ENCODE measurements at regions not wholly inside any gene's neighbourhood (a gene's known extent, or its start where the extent isn't known, plus 50 kb on each side); places are given as distances from the start of the nearest gene placed in this dataset.
"Not testable (repeated sequence)": the region's sequence is repeated elsewhere in the genome, so short reads cannot be mapped to it uniquely, and the experiment has no call there.

DNA sequence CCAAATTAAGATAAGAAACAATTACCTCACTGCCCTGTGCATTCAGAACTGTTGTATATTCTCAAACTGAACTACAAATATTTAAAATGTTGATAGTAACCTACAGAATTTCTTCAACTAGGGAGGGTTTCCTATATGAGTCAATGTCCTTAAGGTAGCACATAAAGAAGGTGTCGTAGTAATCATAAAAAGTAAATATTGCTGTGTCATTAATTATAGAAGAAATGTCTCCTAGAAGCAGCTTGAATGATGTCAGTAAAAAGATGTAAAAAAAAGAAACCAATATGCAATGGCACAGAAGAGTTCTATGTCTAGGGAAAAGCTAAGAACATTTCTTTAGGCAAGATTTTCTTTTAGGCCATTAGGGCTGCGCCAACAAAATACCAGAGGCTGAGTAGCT, 559.6 kb upstream of the EPHA5 start:
- DNase-seq: no peak

DNA sequence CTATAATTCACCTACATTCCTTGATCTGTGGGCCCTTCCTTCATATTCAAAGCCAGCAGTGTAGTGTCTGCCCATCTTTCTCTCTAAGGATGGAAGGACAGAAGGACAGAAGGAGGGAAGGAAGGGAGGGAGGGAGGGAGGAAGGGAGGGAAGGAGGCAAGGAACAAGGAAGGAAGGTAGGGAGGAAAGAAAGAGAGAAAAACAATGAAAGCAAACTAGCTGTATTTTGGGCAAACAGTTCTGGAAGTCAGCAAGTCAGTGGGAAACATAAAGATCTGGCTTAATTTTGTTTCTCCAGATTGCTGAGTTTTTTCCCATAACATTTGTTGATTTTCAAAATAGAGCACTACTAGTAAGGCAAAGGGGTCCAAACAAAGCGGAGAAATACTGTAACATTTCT, 555.2 kb upstream of the EPHA5 start:
- no peak for DNase-seq

DNA sequence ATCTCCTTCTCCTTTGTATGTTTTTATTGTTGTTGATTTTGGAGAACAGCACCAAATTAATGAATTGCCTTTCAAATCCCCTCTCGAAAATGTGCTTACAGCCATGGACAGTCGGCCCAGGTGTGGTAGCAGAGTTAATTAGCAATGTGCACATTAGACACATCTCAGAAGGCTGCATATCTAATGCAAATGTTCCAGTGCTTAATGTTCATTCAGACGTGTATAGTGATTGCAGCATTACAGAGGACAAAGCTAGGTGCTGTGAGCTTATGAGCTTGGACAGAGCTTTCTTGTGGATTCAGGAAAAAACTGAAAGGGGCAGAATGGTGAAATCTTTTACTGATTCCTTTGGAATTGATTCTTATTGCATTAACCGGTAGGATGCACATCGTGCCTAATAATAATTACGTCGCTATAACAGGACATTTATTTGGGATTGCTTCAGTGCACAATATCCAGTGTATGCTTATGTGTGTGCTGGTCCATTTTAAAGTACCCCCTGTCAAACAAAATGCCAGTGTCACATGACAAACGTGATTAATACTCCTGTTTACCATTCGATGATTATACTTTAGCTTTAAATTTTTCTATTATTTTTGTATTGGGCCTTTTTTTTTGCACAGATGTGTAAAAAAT, 552.9 kb upstream of the EPHA5 start:
- DNase-seq: no peak

DNA sequence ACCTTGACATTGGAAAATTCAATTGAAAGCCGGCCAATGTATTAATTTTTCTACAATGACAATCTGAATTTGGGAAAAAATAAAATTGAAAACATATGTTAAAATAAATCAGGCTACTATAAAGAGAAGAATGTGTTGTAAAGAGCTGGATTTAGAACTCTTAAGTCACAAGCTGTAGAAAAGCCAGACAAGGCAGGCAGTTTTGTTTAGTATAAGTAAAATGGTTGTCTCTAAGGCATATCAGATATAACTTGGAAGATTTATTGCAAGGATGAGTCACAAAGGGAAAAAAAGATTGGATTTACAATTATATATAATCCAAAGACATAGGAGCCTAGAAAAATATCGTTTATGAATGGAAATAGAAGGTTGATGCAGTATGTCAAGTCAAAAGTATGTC, 549.1 kb upstream of the EPHA5 start:
- no peak for DNase-seq

DNA sequence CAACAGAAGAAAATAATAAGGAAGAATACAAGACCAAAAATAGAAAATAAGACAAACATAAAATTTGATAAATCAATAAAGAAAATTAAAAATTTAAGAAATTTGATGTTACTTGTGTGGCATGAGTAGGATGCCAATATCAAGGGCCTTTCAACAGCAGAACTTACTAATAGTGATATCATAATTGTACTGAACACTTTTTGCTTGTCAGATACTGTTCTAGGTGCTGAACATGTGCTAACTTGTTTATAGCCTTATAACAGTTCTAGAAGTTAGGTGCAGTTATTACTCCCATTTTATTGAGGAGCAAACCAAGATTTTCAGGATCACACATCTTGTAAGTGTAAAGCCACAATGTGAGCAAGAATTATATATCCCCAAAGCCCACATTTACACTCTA, 546.0 kb upstream of the EPHA5 start:
- DNase-seq: no peak

DNA sequence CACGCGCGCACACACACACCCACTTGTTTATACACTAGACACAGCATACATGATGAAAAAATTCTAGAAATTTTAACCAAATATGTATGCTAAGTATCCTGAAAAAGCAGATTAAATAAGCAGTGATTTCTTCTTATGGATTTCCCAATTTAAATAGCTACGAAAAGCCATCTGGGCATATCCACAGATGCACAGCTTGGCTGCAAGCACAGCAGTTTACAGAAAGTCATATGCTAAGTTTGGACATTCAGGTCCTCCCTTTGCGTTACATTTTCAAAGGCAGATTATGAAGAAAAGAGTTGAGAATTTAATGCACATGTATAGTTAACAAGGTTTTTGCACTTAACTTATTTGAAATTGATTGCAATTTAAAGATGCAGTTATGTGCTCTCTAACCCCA, 542.2 kb upstream of the EPHA5 start:
- no peak for DNase-seq

DNA sequence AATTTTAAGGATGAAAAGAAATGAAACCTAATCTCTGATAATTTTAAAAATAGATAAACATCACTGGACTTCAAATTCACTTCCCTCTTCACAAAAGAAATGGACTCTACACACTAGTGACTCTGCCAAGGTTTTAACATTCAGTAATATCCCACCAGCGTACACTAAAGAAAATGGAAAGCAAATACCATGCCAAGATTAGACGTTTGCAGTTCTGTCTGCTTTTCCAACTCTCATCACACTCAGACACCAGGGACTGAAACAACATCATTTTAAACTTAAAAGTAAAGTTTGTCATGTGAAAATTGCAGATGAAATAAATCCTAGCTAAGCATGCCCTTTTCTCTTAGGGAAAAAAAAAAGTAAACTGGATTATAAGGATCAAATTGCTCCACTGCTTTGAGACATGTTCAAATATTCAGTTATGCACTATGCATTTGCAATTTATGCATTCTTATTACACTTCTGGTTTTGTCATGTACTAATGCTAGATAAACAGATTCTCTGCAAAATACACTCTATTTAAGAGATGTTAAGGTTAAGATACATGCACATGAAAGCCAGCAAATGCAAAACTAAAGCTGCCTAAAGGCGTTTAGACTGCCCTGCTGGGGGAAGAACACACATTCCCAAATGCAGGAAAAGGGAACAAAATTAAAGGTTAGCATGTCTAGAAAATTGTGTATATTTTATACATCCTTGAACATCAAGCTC, 534.4 kb upstream of the EPHA5 start:
- DNase-seq: no peak

DNA sequence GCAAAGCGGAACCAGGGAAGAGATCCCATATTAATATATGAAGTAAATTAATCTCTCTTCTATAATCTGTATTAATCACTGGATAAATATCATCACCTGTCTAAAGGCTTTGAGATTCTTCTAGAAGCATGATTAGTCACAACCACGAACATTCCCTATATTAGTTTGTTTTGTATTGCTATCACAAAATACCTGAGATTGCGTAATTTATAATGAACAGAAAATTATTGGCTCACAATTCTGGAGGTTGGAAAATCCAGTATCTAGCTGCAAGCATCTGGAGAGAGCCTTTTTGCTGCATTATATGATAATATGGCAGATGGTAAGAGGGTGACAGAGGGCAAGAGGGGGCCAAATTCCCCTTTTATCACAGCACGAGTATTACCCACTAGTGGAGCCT, 532.6 kb upstream of the EPHA5 start:
- no peak for DNase-seq

DNA sequence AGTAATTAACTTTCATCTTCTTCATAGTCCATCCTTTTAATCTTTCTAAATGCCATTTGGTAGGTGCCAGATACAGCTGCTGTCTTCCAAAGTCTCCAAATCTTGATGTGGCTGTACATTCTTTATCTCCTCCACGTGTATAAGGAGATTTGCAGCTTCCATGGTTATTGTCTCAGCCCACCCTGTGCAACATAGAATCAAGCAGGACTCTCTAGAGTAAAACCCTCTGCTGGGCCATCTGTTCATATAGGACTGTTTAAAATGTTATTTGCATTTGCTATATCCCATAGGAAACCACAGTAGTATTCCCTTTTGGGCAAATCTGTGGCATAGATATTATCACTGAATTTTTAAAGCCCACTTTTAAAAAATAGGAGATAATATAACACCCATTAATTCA, 527.2 kb upstream of the EPHA5 start:
- DNase-seq: no peak

DNA sequence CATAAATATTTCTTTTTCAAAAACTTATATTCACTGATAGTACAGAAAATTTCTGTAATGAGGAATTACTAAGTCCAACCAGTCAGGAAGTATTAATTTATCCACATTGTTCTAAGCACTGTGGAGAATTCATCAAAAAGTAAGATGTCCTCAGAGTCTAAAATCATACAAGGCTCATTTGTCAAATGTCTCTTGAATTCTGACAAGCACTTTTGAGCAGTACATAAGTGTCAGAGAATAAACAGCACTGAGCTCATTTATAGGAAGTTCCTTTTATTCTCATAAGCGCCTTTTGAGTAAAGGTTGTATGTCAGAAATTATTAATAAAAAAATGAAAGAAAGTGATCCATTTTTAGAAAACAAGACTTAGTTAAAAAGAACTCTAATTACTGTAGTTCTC, 523.2 kb upstream of the EPHA5 start:
- no peak for DNase-seq

DNA sequence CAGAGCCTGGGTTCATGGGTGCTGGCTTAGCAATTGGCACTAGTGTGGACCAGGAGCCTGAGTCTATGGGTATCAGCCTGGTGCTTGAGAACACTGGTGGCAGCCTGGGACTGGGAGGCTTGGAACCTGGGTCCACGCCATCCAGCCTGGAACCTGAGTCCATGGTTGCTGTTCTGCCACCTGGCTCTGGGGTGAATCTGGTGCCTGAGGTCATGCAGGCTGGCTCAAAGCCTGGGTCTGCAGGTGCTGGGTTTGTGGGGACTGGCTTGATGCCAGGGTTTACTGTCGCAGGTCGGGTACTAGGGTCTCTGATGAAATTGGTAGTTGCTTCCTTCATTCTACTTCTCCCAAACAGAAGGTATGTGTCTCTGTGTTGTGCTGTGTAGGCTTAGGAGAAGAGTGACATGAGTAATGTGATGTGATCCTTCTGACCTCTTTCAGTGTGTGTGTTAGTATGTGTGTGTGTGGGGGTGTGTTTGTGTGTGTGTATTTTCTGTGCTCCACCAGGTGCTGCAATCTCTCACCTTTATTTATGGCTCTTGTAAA, 517.0 kb upstream of the EPHA5 start:
- DNase-seq: no peak

DNA sequence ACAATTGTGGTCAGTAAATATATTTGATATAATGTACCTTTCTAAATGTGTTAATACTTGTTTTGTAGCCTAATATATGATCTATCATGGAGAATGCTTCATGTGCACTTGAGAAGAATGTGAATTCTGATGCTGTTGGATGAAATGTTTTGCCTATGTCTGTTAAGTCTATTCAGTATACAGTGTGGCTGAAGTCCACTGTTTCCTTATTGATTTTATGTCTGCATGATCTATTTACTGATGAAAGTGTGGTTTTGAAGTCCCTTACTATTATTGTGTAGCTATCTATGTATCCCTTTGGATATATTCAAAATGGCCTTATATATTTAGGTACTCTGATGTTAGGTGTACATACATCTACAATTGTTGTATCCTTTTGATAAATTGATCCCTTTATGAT, 515.8 kb upstream of the EPHA5 start:
- DNase-seq: no peak

DNA sequence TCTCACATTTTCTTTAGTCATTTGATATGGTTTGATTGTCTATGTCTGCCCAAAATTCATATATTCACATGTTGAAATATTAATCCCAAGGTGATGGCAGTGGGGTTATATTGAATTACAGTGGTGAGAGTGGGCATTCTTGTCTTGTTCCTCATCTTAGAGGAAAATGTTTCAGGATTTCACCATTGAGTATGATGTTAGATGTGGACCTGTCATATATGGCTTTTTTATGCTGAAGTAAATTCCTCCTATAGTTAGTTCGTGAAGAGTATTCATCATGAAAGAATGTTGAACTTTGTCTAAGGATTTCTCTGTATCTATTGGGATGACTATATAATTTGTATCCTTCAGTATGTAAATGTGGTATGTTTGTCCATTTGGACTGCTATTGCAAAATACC, 512.3 kb upstream of the EPHA5 start:
- DNase-seq: no peak

DNA sequence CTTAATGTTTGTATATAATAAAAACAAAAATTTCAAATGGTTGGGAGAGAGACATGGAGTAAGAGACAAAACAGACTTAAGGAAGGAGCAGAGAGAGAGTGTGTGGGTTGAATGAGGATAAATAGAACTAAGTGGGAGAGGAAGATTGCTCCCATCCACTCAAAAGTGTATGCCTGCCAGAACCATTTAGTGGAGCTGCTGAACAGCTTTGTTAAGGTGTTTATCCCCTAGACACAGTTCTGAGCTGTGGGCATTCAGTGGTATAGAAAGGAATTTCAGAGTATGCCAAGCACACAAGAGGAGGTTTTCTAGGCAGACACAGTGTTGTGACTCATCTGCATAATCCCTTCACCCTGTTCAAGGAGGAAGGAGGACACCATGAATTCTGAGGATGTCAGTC, 508.6 kb upstream of the EPHA5 start:
- no peak for DNase-seq

DNA sequence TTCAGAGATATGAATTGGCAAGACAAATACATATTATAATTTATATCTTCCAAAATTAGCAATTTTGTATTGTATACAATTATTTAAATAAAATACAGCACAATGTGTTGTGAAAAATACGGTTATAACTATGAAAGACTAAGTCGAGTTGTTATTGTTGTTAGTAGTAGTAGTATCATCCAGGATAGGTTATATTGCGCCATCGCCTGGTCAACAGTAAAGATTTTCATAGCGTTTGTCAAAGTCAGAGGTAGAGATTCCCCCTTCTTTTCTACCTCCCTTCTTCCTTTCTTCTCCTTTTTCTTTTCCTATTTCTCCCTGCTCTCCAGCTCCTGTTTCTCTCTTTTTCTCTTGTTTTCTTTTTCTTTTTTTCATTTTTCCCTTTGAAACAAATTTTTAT, 499.1 kb upstream of the EPHA5 start:
- DNase-seq: no peak

DNA sequence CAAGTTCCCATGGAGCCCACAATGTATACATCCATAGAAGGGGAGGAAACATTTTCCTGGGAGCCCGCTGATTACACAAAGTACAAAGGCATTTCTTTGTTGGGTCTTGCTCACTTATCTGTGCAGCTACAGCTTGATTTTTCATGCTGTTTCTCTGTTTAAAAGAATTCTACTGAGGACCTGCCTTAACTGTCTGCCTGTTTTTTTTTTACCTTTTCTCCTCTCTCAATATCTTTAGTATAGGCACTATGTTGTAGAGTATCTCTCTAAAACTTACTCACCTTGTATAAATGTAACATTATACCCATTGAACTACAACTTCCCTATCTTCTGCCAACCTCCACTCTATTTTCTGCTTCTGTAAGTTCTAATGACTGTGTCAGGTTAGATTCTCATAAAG, 494.6 kb upstream of the EPHA5 start:
- no peak for DNase-seq

DNA sequence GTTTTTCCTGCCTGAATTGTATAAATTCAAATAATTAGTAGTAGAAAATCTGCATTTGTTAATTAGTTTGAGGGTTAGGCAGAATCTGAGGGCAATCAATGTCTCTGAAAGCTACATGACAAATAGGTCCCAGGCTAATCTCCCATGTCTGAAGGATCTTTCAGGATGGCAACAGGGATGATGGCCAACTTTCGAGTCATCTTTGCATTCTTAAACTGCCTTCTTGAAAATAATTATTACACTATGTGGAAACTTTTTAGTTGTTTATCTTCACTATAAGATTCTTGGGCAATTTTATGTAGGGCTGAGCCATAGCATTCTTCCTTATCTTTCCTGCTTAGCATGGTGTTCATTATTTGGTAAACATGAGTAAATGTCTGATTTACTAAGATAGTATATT, 490.3 kb upstream of the EPHA5 start:
- no peak for DNase-seq

DNA sequence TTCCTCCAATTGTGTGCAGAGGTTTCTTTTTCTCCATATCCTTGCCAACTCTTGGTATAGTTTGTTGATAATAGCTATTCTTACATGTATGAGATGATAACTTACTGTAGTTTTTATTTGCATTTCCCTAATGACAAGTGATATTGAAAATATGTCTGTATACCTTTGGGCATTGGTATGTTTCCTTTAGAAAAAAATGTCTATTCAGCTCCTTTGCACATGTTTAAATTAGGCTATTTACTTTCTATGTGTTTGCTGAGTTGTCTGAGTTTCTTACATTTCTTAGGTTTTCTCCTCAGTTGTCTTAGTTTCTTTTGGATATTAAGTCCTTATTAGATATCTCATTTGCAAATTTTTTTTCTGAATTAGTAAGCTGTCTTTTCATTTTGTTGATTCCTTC, 487.3 kb upstream of the EPHA5 start:
- no peak for DNase-seq

DNA sequence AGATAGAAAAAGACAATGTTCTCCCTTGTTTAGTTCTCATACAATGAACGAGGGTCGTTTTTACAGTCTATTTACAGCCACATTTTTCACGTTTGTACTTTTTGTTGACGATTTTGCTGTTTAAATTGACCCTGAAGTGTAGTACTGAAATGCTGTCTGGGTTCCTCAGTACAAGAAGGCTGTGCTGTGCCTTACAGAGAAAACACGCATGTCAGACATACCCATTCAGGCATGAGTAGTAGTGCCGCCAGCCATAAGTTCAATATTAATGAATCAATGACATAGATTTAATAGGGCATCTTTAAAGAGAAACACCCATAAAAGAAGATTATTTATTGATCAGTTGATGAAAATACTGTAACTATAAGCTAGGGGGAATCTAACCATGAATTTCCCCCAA, 459.8 kb upstream of the EPHA5 start:
- DNase-seq: no peak

DNA sequence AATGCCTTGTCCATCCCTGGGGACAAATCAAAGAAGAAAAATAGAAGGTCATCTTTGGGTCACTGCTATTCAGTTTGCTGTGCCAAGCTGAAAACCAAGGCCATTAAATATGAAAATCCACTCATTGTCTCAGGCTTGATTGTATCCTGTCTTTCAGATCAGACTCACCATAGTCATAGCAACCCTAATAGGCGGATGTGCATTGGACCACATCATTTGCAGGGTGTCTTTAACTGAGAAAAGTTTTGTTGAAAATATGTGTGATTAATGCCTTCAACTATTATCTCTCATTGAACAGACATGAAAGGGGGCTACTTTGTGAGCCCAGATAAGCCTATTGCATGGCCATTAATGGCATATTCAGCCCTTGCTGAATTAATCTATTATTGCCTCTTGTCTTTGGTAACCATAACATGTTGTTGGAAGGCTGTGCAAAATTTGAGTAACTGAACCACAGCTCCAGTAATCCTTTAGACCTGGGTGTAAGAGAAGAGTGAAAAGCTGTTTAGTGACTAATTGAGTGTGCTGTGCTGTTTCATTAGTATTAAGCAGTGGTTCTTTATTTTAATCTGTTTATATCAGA, 453.6 kb upstream of the EPHA5 start:
- no peak for DNase-seq

DNA sequence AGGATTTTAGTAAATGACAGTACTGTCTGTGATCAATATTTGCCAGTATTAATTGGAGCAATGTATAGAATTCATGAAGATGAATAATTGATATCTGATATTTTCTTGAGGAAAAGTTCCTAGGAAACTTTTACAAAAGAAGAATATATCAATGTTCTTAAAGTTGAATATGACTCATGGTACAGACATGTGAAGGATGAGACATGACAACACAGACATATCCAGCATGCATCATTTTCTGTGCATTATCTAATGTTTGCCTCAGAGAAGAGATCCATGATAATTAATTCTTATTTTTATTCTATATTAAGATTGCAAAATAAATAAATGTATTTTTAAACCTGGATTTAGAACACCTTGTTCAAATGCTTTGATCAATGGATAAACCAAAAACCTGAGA, 452.9 kb upstream of the EPHA5 start:
- no peak for DNase-seq

DNA sequence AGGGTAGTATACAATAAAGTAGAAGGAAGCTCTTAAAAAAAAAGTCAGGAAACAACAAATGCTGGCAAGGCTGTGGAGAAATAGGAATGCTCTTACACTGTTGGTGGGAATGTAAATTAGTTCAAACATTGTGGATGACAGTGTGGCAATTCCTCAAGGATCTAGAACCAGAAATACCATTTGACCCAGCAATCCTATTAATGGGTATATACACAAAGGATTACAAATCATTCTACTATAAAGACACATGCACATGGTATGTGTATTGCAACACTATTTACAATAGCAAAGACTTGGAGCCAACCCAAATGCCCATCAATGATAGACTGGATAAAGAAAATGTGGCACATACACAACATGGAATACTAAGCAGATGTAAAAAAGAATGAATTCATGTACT, 444.9 kb upstream of the EPHA5 start:
- not testable (repeated sequence) for DNase-seq

DNA sequence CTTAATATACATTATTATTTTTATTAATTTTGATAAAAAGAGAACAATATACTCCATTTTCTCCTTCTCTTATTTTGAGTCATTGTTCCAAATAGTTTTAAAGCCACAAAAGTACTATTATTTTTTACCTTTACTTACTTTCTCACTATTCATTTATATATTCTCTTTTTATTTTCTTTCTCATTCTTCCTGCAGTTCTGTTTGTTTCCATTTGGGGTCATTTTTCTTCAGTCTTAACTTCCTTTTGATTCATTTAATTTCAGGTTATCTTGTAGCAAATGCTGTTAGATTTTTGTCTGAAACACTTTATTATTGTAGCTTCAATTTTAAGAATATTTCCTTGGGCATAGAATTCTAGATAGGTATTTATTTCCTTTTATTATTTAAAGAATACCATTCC, 438.6 kb upstream of the EPHA5 start:
- DNase-seq: no peak

DNA sequence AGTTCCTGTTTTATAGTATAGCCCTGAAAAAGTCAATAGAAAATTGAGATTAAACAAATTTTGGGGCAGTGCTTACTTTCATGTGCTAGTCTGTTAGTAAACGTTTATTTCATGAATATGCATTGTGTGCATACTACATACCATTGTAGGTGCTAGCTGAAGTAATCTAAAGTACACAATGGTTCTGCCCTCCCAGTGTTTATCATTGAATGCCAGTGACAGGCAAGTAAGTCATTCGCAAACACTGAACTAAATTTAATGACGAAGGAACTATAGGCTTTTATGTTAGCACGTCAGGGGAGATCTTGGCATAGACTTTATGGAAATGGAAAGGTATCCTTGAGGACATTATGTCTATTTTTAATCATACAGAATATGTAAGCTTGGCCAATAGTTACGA, 426.9 kb upstream of the EPHA5 start:
- no peak for DNase-seq

DNA sequence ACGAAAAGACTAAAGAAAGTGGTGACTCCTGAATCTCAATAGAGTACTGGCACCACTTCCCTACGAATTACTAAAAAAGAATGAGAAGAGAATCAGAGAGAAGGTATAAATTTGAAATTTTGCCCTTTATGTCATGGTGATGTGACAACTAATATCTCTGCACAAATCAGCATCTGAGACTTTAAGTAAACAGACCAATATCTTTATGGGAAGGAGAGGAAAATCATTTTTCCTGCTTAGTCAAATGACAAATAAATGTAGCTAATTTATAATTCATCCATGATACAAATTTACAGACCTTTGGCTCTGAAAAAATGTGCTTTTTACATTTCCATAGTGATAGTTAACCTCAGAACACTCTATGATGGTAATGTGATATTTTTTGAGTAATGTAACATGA, 424.8 kb upstream of the EPHA5 start:
- no peak for DNase-seq

Data from femur (tissue), 1 donor.